Hematopoietic multipotent progenitor cell (in vitro differentiated cells): ENCODE measurements at regions not wholly inside any gene's neighbourhood (a gene's known extent, or its start where the extent isn't known, plus 50 kb on each side); places are given as distances from the start of the nearest gene placed in this dataset.

Experiments used
- DNase-seq, 3 donors: peaks; one replicate each; pipeline ENCODE4 v3.0.0-alpha.2; 2011 to 2015; ENCODE audit warnings: low read depth in 2 of 3, low spot score in 2 of 3

DNA sequence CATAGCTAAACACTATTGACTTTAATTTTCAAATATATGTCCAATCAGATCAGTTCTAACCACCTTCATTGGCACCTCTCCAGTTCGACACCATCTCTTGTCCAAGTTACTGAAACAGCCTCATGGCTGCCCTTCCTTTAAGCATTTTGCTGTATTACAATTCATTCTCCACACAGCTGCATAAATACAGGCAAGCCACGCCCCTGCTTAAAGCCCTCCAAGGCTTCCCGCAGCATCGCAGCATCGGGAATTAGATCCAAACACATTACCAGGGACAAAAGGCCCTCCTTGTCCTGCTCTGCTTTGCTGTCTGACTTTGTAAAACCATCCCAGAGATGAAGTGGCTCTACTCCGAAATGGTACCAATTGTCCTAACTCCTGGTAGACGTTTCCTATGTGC is 75.1 kb upstream of the RAI14 start:
- DNase-seq: no peak

DNA sequence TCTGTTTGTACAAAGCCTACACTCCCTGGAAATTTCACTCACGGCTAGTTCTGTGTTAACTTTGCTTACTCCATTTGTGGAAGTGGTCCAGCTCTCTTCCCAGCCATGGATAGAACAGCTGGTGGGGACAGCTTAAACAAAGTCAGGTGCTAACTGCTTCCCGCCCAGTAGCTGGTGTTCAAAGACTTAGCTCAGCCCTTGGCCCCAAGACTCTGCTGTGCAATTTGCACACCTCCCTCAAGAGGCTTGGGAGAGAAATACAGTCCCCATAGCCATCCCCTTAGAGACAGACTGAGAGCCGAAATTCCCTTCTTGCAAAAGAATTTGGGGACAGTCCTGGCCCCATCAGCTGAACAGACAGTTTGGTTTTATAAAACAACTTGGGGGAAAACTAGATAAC is 73.8 kb upstream of the RAI14 start:
- DNase-seq: no peak

DNA sequence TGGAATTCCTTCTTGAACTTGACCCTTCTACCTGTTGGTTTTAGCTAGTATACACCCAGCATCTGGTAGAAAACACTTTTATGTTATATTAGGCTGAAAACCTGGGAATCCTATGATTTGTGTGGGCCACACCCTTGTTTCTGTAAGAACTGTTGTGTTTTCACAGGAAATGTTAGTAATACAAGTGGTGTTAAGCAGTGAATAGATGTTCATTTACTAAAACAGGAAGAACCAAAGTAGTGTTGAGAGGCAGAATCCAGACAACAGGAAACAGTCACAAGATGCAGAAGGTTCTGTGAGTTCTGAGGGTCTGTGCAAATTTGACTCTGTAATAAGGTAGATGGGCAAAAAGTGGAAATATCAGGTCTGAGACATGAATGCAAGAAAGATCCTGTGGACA is 73.0 kb upstream of the RAI14 start:
- no peak for DNase-seq

- DNase-seq: no peak
Observed at GRCh38 chr5:34584165-34584564, 72.0 kb upstream of the RAI14 start.

DNA sequence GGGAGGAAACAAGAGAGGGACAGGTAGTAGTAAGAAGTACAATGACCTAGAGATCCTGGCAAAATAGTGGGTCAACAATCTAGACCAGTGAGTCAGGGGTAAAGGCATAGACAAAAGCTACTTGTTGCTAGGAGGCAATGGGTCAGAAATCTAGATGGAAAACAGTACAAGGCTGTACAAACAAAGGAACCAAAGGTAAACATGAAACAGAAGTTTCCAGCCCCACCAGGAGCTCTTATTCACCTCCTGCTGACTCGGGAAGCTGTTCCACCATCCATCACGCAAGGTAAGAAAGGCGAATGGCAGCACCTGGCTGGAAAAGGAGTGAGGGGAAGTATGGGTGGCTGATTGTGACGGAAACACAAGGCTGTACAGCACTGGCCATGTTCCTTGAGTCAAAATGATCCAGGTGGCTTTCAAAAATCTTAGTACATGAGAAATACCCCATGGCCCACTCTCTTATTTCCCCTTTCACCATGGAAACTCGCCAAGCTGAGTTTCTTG is 70.5 kb upstream of the RAI14 start:
- DNase-seq: no peak

GRCh38 chr5:34586117-34586885 is 69.8 kb upstream of the RAI14 start:
- DNase-seq: no peak

DNA sequence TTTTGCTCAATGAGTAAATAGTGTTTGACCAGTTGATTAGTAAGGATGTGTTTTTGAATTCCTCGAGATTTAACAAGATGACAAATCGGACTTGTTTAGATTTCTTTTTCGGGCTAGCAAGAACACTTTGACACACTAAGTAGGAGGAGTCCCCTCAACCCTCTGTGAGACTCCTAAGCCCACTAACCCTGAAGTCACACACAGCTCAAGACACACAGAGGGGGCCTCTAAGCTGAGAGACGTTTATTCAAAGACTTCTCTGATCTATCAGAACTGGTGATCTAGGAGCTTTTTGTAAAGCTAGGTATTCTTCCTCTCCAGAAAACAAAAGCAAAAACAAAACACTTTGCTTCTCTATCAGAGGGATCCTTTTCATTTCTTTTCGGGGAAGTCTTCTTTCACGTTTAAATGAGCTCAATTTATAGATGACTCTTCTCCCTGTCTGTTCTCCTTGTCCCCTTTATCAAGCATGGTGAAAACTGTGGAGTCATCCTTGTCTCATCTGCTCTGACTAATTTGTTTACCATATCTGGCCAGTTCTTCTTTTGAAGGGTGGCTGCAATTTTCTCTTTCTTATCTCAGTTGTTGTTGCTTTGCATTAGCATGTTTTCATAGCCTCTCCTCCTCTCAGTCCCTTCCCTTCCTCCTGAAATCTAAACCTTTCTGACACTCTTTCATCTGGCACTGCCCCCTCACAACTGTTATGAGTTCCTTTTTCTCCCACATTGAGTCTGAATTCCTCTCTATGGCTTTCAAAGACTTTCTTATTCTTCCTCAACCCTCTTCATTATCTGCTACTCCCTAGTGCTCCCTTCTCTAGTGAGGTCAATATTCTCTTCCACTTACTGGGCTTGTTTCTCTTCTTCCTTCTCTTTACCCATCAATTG is 68.5 kb upstream of the RAI14 start:
- DNase-seq: no peak

DNA sequence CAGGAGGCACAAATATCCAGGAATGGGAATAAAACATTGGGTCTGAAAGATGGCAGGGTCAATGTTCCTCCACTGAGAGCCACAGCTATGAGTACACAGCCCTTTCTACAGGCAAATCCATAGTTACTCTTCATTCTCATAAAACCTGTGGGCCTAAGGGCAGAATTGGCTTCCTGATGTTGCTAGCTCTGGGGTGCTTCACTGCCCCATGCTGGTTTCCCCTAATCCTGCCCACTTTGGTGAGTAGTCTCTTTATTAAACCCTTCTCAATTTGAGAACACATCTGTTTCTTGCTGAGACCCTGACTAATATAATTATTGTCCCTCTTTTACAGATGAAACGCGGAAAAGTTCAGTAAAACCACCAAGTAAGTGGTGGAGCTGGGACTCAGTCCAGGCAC is 66.3 kb upstream of the RAI14 start:
- DNase-seq: no peak

DNA sequence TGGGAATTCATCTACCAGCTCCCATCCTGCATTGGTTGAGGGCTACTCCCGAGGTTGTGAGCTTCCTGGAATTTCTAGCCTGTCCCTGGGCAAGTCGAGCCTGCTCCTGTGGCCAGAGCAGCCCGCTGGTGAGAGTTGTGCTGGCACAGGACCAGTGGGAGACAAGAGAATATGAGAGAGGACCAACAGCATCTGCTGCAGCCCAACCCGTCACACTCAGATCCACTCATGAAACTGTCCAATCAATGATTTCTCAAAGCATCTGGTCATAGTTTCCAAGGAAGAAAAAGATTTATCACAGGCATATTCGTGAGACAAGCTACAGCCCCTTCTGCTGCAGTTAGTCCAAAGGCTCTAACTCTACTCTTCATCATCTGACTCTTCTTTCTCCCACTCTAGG is 64.4 kb upstream of the RAI14 start:
- DNase-seq: no peak

GRCh38 chr5:34597034-34598027 is 58.8 kb upstream of the RAI14 start:
- DNase-seq: no peak

- DNase-seq: no peak
Observed at GRCh38 chr5:34598177-34598794, 57.8 kb upstream of the RAI14 start.

- no peak for DNase-seq
Observed at GRCh38 chr5:34599471-34600117, 56.5 kb upstream of the RAI14 start.

DNA sequence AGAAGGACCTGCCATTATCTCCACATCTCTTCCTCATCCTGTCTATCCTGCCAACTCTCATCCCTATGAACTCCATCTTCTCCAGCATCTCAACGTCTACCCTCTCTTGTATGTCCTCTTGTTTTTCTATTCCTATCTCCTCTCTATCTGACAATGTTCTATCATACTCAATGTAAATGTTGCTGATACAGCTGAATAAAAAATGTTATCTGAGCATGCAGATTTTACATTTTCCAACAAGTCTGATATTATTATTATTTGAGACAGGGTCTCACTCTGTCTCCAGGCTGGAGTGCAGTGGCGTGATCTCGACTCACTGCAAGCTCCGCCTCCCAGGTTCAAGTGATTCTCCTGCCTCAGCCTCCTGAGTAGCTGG is 56.0 kb upstream of the RAI14 start:
- no peak for DNase-seq

DNA sequence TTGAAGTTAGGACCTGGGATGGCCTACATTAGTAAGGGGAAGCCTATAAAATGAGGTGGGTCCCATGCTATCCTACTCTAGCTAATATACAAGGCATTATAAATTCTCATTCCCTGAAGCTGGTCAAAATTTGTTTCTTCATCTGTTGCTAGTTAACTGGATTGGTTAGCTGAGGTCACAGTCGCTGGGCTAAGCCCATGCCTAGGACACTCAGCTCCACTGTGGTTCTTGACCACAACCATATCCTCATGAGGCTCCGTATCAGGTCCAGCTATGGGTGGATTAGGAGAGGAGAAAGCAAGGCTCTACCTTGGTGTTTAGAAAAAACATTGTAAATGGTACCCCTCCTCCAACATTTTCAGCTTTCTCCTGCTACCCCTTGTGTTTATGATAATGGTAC is 52.8 kb upstream of the RAI14 start:
- no peak for DNase-seq

- no peak for DNase-seq
Observed at GRCh38 chr5:34604119-34604675, 51.9 kb upstream of the RAI14 start.

DNA sequence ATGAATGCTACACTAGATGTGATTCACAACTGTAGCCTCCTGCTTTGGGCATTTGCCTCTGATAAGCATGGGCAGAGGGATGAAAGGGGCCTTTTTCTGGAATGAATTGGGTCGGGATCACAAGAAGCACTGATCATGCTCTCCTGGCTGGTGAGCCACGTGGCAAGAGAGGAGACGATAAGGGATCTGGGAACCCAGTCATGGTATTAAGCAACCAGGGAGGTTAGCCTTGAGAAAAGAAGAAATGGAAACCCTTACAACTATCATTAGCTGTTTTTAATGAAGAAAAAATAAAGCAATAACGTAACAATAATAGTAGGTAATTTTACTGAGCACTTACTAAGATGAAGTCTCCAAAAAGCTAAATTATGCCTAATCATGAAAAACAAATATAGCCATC is 50.0 kb upstream of the RAI14 start:
- no peak for DNase-seq
